ENCODE measurements at regions not wholly inside any gene's neighbourhood (a gene's known extent, or its start where the extent isn't known, plus 50 kb on each side); places are given as distances from the start of the nearest gene placed in this dataset.

- Histone ChIP-seq H3K27ac (ENCODE audit: low read length) (no peak overlapping the region), H3K9me3 (replicated peaks; ENCODE audit: control insufficient read depth, low read depth, low read length) (no peaks in the 10 kb centered on the region), H3K36me3 (ENCODE audit: control insufficient read depth, insufficient read depth, low read length) (no peaks in the 10 kb centered on the region), H3K27me3 (ENCODE audit: control insufficient read depth, insufficient read depth, low read length) (peaks cover 35% of the 10 kb centered on the region), H3K4me3 (ENCODE audit: low read length) (no peak overlapping the region), H3K4me1 (ENCODE audit: control insufficient read depth, insufficient read depth, low read length) (peaks cover 16% of the 10 kb centered on the region)
- DNase-seq, result peak; percentile 37
- WGBS (ENCODE audit: insufficient coverage), result no CpG with 5 or more reads among the region's 1 CpG
Observed at GRCh38 chr2:45172142-45172541, 162.9 kb upstream of the SIX2 start.

- H3K9me3 ChIP-seq (replicated peaks; ENCODE audit: control insufficient read depth, low read depth, low read length), result no peaks in the 10 kb centered on the region
- H3K4me3 ChIP-seq (ENCODE audit: low read length), result no peak overlapping the region
- peaks cover 40% of the 10 kb centered on the region for H3K27me3 ChIP-seq (ENCODE audit: control insufficient read depth, insufficient read depth, low read length)
- H3K36me3 ChIP-seq (ENCODE audit: control insufficient read depth, insufficient read depth, low read length), result no peaks in the 10 kb centered on the region
- no CpG with 5 or more reads among the region's 6 CpGs for WGBS (ENCODE audit: insufficient coverage)
- DNase-seq, result peak; percentile 59
- peak overlapping the region; percentile 87 for H3K27ac ChIP-seq (ENCODE audit: low read length)
- H3K4me1 ChIP-seq (ENCODE audit: control insufficient read depth, insufficient read depth, low read length), result peaks cover 16% of the 10 kb centered on the region
Observed at GRCh38 chr2:45171136-45171501, 161.9 kb upstream of the SIX2 start.

GRCh38 chr2:45170191-45171135 lies 161.2 kb upstream of the SIX2 start:
- peaks cover 40% of the 10 kb centered on the region for H3K27me3 ChIP-seq (ENCODE audit: control insufficient read depth, insufficient read depth, low read length)
- no peaks in the 10 kb centered on the region for H3K9me3 ChIP-seq (replicated peaks; ENCODE audit: control insufficient read depth, low read depth, low read length)
- peak; percentile 41 for DNase-seq
- H3K27ac ChIP-seq (ENCODE audit: low read length), result peak overlapping the region; percentile 87
- peak overlapping the region; percentile 57 for H3K4me3 ChIP-seq (ENCODE audit: low read length)
- 17% methylated on average over 50 of the region's 56 CpGs for WGBS (ENCODE audit: insufficient coverage)
- H3K36me3 ChIP-seq (ENCODE audit: control insufficient read depth, insufficient read depth, low read length), result no peaks in the 10 kb centered on the region
- H3K4me1 ChIP-seq (ENCODE audit: control insufficient read depth, insufficient read depth, low read length), result peaks cover 16% of the 10 kb centered on the region

- Histone ChIP-seq H3K4me3 (ENCODE audit: low read length) (peak overlapping the region; percentile 57), H3K27me3 (ENCODE audit: control insufficient read depth, insufficient read depth, low read length) (peaks cover 41% of the 10 kb centered on the region), H3K9me3 (replicated peaks; ENCODE audit: control insufficient read depth, low read depth, low read length) (no peaks in the 10 kb centered on the region), H3K4me1 (ENCODE audit: control insufficient read depth, insufficient read depth, low read length) (peaks cover 16% of the 10 kb centered on the region), H3K27ac (ENCODE audit: low read length) (peak overlapping the region; percentile 87), H3K36me3 (ENCODE audit: control insufficient read depth, insufficient read depth, low read length) (no peaks in the 10 kb centered on the region)
- under 1% methylated on average over 86 of the region's 95 CpGs for WGBS (ENCODE audit: insufficient coverage)
- peak; percentile 53 for DNase-seq
Observed at GRCh38 chr2:45169339-45170190, 160.3 kb upstream of the SIX2 start.

- Histone ChIP-seq H3K4me1 (ENCODE audit: control insufficient read depth, insufficient read depth, low read length) (peaks cover 16% of the 10 kb centered on the region), H3K36me3 (ENCODE audit: control insufficient read depth, insufficient read depth, low read length) (no peaks in the 10 kb centered on the region), H3K27ac (ENCODE audit: low read length) (peak overlapping the region; percentile 79), H3K27me3 (ENCODE audit: control insufficient read depth, insufficient read depth, low read length) (peaks cover 46% of the 10 kb centered on the region), H3K4me3 (ENCODE audit: low read length) (peak overlapping the region; percentile 57), H3K9me3 (replicated peaks; ENCODE audit: control insufficient read depth, low read depth, low read length) (no peaks in the 10 kb centered on the region)
- DNase-seq, result peak; percentile 51
- 1% methylated on average over 66 of the region's 70 CpGs for WGBS (ENCODE audit: insufficient coverage)
Observed at GRCh38 chr2:45168711-45169338, 159.6 kb upstream of the SIX2 start.

- H3K4me1 ChIP-seq (ENCODE audit: control insufficient read depth, insufficient read depth, low read length), result peaks cover 16% of the 10 kb centered on the region
- WGBS (ENCODE audit: insufficient coverage), result no CpG with 5 or more reads among the region's 10 CpGs
- no peak for DNase-seq
- H3K27ac ChIP-seq (ENCODE audit: low read length), result peak overlapping the region; percentile 52
- peaks cover 50% of the 10 kb centered on the region for H3K27me3 ChIP-seq (ENCODE audit: control insufficient read depth, insufficient read depth, low read length)
- H3K4me3 ChIP-seq (ENCODE audit: low read length), result peak overlapping the region; percentile 57
- no peaks in the 10 kb centered on the region for H3K9me3 ChIP-seq (replicated peaks; ENCODE audit: control insufficient read depth, low read depth, low read length)
- H3K36me3 ChIP-seq (ENCODE audit: control insufficient read depth, insufficient read depth, low read length), result no peaks in the 10 kb centered on the region
Observed at GRCh38 chr2:45167920-45168629, 158.8 kb upstream of the SIX2 start.

- WGBS (ENCODE audit: insufficient coverage), result no CpG with 5 or more reads among the region's 4 CpGs
- Histone ChIP-seq H3K4me3 (ENCODE audit: low read length) (no peak overlapping the region), H3K27ac (ENCODE audit: low read length) (no peak overlapping the region), H3K36me3 (ENCODE audit: control insufficient read depth, insufficient read depth, low read length) (no peaks in the 10 kb centered on the region), H3K4me1 (ENCODE audit: control insufficient read depth, insufficient read depth, low read length) (peaks cover 16% of the 10 kb centered on the region), H3K9me3 (replicated peaks; ENCODE audit: control insufficient read depth, low read depth, low read length) (no peaks in the 10 kb centered on the region), H3K27me3 (ENCODE audit: control insufficient read depth, insufficient read depth, low read length) (peaks cover 52% of the 10 kb centered on the region)
- DNase-seq, result no peak
Observed at GRCh38 chr2:45166229-45166890, 157.1 kb upstream of the SIX2 start.

- Histone ChIP-seq H3K27me3 (ENCODE audit: control insufficient read depth, insufficient read depth, low read length) (peaks cover 24% of the 10 kb centered on the region), H3K4me3 (ENCODE audit: low read length) (no peak overlapping the region)
- WGBS (ENCODE audit: insufficient coverage), result no CpG with 5 or more reads among the region's 1 CpG
Observed at GRCh38 chr2:45162711-45163110, 153.5 kb upstream of the SIX2 start.

GRCh38 chr2:45156605-45157004 lies 147.4 kb upstream of the SIX2 start:
- Histone ChIP-seq H3K27ac (ENCODE audit: low read length) (no peak overlapping the region), H3K9me3 (replicated peaks; ENCODE audit: control insufficient read depth, low read depth, low read length) (no peaks in the 10 kb centered on the region), H3K4me3 (ENCODE audit: low read length) (no peak overlapping the region), H3K27me3 (ENCODE audit: control insufficient read depth, insufficient read depth, low read length) (peaks cover 7% of the 10 kb centered on the region), H3K36me3 (ENCODE audit: control insufficient read depth, insufficient read depth, low read length) (no peaks in the 10 kb centered on the region), H3K4me1 (ENCODE audit: control insufficient read depth, insufficient read depth, low read length) (no peaks in the 10 kb centered on the region)
- WGBS (ENCODE audit: insufficient coverage), result 83% methylated on average over 2 of the region's 4 CpGs
- no peak for DNase-seq

More at GRCh38 chr2:45162711-45163110, 153.5 kb upstream of the SIX2 start:
- no peak for DNase-seq
- no peaks in the 10 kb centered on the region for H3K36me3 ChIP-seq (ENCODE audit: control insufficient read depth, insufficient read depth, low read length)
- no peaks in the 10 kb centered on the region for H3K4me1 ChIP-seq (ENCODE audit: control insufficient read depth, insufficient read depth, low read length)
- no peaks in the 10 kb centered on the region for H3K9me3 ChIP-seq (replicated peaks; ENCODE audit: control insufficient read depth, low read depth, low read length)
- H3K27ac ChIP-seq (ENCODE audit: low read length), result no peak overlapping the region

Data from muscle of leg (tissue), 3 donors.